SK-N-MC (cell line): ENCODE measurements at regions not wholly inside any gene's neighbourhood (a gene's known extent, or its start where the extent isn't known, plus 50 kb on each side); places are given as distances from the start of the nearest gene placed in this dataset.

Source experiments
- EZH2 ChIP-seq: fragments of 200-600 bp; sonication (generic); IDR thresholded peaks from one replicate; pipeline ENCODE4 v1.6.1; 2017; ENCODE audit warnings: antibody characterized with exemption
- POLR2AphosphoS5 ChIP-seq: IDR thresholded peaks from 2 replicates; pipeline ENCODE4 v1.6.1; 2012; ENCODE audit warnings: mild to moderate bottlenecking, low read depth, low read length, borderline replicate concordance

DNA sequence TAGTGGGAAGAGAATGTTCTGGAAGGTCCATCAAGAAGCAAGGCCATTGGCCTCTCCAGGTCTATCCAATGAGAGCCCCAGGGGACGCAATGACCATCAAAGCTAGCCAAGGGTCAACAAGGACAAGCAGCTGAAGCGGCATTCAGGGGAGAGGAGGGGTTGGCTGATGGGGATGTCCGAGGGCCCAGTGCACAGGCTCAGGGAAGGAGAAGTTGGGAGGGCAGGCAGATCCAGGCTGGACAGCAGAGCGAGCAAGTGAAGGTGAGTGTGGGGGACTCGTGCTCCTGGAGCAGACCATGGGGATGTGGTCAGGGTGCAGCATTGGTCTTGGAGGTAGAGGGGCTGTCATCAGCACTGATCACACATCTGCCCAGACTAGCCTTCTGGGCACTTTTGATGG is 275.4 kb upstream of the TCERG1L start:
- TF ChIP-seq POLR2AphosphoS5 (no peak), EZH2 (no peak)
